Amniotic epithelial cell (primary cell): ENCODE measurements at regions not wholly inside any gene's neighbourhood (a gene's known extent, or its start where the extent isn't known, plus 50 kb on each side); places are given as distances from the start of the nearest gene placed in this dataset.
"Not testable (repeated sequence)": the region's sequence is repeated elsewhere in the genome, so short reads cannot be mapped to it uniquely, and the experiment has no call there.

Experiments
- DNase-seq: peaks from one replicate; pipeline ENCODE4 v3.0.0-alpha.2; 2010; ENCODE audit warnings: low read depth

DNA sequence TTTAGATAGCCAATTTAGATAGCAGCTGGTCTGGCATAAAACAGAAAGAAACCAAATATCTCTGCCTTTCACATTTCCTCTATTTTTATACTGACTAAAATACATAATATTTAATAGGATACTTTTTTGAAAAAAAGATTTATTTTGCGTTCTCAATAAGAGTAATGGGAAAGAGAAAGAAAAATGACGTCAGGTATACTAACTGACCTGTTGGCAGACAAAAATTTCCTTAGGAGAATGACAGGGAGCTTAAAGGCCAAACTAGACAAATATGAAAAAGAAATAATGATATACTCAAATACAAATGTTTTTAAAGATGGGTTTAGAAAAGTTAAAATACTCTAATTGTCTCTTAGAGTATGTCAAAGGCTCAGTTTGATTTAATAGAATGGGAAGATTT lies 309.4 kb upstream of the ADGRL3 start:
- no peak for DNase-seq

DNA sequence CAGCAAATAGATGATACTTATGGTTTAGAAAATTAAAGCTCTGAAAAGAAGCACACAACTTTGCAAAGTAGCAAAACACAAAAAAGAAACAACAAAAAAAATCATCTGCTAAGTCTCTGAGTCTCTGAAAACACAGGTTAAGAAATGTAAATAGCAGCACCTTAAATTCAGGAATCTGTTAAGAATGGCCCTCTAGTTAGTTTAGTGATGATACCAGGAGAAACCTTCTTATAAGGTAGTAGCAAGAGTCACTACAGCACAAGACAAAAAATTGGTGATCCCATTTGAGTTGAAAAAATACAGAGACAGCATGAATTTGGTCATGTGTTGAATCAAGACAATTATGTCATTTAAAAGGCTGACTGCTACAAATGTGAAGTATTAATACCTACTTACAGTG lies 308.2 kb upstream of the ADGRL3 start:
- DNase-seq = no peak

DNA sequence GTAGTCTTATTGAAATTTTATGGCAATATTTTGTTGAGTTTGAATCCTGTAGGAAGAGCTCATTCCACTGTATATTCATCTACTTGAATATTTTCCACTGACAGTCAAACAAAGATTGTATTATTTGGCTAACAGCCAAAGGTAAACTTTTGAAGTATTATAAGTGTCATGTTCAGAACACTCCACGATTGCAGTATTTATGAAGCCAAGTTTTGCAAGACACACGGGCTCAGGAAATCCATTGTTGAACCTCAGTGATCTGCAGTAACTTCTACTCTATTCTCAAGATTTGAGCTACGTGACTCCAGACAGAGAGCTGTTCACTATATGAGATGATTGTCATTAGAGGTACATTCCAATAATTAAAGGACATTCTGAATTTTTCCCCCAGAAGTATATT lies 302.7 kb upstream of the ADGRL3 start:
- DNase-seq = no peak

DNA sequence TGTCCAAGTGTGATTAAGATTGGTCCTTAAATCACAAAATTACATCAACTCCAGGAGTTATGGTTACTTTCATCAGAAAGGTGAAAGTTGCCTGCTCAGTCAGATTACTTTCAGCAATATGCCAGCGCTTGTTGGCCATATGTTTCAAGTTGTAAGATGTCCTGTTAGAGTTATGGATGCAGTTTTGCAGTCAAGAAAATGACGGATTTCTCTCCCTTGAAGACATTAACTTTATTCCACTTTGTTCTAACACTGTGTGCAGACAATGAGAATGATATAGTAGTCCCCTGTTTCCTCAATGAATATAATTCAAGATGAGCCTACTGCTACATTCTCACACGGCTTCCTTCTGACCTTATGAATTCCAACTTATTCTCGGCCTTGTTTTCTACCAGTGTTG lies 295.0 kb upstream of the ADGRL3 start:
- no peak for DNase-seq

DNA sequence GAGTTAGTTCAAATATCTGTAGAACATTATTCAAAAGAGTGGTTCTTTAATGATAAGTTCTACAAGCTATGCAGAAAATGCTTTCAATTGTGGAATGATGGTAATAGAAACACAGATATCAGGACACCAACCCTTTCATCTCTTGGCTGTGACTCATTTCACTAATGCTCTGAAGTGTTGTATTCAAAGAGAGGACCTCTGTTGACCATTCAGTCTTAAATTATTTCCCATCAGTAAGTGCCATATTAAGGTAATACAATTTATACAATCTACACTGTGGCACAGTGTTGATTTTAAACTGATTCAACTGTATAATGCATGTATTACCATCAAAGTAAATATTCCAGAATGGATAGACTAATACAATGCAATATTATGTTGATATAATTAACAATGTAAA lies 289.0 kb upstream of the ADGRL3 start:
- DNase-seq = no peak

DNA sequence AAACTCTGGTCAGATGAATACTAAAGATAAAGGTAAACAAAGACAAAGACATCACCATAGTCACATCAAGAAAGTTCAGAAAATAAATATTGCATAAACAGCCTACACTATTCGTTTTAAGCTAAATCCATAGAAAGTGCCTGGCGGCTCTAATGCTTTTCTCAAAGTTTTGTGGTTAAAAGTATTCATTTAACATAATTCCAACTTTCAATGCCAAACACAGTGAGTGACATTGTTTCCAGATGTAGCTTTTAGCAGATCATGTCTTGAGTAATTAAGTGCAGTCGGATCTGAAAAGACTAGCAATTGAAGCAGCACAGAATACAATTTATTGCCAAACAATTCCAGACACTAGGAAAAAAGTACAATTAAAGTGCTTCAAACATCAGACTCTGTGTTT lies 287.1 kb upstream of the ADGRL3 start:
- no peak for DNase-seq

DNA sequence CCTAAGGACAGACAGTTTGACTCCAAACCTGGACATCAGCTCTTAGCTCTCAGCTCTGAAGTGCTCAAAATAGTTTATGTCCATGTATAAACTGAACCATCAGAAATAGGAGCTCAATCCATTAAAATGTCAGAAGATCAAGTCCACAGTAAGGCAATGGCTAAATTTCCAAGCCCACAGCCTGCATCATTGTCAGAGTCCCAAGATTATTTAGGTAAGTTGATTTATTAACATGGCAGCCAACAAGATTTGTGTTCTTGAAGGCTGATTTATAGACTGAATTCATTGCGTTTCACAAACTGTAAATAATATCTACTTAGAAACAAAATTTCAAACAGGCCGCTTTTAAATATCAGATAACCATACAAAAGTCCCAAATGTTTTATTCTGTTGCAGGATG lies 286.5 kb upstream of the ADGRL3 start:
- no peak for DNase-seq

DNA sequence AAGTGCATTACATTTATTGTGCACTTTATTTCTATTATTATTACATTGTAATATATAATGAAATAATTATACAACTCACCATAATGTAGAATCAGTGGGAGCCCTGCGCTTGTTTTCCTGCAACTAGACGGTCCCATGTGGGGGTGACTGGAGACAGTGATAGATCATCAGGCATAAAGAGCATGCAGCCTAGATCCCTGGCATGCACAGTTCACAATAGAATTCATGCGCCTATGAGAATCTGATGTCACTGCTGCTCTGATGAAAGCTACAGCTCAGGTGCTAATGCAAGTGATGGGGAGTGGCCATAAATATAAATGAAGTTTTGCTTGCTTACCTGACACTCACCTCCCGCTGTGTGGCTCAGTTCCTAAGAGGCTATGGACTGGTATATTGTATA lies 278.4 kb upstream of the ADGRL3 start:
- not testable (repeated sequence) for DNase-seq

DNA sequence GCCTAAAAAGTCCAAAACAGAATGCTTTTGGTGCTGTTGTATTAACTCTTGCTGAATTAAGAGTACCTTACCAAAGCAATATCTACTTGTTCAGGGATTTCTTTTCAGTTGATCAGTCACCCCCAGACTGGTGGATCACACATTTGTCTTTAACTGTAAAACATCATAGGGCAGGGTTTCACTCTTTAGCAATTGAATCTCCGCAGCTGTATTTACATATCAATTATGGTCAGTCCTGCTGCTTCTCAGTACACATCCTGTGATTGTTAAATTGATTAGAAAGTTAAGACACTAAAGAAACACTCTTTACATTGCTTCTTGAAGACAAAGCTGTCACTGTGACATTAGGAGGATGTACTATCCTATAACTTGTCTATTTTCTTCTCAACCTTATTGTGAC lies 277.1 kb upstream of the ADGRL3 start:
- DNase-seq = no peak

DNA sequence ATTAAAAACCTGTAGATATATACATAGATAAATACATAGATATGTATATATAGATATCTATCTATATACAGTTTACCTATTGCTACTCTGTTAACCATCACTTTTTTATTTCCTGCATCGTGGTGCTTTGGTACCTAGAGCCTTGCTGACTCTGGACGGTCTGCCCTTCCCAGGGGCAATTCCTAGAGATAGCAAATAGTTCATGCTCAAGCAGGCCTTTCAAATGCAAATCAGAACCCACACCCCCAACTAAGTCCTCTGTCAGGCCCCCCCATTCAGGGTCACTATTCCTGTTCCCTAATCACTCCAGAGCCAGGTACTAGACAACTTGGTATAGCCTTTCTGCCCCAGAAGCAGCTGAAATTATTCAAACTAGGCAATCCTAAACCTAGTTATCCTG lies 273.5 kb upstream of the ADGRL3 start:
- no peak for DNase-seq

DNA sequence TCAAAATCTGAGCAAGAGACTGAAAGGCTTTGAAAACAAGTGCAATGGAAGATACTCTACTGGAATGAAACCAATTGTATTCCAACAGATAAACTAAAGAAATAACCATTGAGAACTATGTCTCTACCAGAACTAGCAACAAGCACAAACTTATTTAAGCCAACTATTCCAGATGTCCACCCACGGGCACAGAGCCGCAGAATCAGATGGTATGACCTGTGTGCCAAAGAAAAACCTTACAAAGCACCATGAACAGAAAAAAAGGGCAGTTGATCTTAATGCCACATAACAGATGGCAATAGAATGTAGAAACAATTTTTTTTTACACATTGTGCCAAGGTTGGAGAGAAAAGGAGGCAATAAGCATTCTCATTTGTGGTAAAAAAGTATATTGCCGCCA lies 269.3 kb upstream of the ADGRL3 start:
- no peak for DNase-seq

DNA sequence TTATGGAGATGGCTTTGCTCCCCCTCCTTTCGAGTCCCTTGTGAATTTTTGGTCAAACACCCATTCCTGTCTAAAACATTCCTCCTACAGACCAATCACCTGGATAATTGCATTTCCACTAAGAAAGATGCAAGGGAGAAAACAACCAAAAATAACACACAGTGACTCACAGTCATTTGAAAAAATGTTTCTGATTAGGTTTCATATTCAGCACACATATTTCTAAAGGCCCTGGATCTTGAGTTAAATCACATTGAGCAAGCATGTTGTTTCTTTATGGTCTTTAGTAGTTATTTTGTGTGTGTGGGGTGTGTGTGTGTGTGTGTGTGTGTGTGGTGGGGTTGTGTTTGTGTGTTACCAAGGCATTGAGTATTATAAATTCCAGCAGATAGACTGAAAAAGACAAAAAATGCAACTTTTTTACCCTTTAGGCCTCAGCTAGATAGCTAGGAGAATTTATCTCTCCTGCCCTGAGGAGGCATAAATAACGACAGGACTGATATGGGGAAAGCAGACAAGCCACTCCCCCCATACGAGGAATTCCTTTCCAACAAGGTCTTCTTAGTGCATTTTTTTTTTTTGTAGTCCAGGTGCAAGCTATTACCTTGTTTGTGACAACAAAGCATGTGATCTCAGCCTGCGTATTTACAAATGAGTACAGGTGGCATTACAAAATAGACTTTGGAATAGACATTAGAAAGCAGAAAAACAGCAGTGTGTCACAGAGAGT lies 265.4 kb upstream of the ADGRL3 start:
- DNase-seq = peak; percentile 63

DNA sequence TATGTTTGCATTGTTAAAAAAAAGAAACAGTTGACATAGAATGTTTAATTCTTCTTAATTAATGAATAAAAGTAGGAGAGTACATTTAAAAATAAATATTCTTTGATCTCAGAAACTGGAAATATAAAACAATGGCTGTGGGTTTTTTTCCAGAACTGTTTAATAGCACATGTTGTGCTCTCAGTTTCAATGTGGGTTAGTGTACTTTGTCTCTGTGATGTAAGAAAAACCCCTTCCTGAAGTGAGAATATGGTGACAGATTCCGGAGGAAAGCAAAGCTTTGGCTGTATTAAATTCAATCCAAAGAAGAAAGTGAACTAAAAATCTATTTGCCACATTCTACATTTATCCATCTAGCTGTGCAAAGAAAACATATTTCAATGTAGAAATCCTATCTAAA lies 261.9 kb upstream of the ADGRL3 start:
- DNase-seq = no peak

DNA sequence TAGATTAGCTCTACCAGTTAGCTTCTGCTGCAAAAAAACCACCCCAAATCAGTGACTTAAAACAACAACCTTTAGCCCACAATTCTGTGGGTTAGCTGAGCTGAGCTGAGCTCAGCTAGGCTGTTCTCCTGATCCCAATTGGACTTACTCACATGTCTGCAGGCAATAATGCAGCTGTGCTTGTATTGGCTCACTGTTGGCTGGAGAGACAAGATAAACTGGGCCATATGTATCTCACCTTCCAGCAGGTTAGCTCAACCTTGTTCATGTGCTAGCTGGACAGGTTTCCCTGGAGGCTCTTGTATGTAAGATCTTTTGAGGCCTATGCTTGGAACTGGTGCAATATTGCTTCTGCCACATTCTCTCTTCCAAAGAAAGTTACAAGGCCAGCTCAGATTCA lies 261.5 kb upstream of the ADGRL3 start:
- no peak for DNase-seq

DNA sequence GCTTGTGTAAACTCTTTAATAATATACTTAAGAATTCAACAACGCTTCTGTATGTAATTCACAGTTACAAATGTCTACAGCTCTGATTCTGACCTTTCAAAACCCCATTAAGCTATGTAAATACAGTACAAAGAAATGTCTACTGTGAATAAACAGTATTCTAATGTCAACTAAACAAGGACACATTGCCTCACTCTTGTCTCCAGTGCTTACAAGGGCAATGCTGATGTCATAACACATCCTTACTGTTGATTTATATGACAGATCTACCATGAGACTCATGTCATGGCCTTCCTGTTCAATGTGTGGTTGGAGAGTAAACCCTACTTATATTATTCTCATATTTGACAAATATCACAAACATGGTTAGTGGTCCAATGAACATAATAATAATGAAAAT lies 256.1 kb upstream of the ADGRL3 start:
- DNase-seq = no peak

DNA sequence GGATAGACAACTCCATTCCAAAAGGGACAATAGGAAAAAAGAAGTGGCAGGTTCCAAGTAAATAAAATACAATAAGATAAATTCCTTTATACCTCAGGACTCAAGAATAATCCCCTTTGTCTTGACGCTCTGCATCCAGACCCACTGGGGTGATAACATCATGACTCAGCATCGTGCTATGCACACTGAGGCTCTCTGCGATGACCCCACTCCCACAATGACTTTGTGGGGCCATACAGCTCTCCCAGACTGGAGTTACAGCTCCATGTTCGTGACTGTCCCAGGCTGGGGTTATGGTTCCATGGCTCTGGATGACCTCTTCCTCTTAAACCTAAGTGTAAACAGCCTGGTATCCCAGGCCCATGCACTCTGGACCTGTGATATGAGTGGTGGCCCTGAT lies 254.5 kb upstream of the ADGRL3 start:
- peak; percentile 19 for DNase-seq

DNA sequence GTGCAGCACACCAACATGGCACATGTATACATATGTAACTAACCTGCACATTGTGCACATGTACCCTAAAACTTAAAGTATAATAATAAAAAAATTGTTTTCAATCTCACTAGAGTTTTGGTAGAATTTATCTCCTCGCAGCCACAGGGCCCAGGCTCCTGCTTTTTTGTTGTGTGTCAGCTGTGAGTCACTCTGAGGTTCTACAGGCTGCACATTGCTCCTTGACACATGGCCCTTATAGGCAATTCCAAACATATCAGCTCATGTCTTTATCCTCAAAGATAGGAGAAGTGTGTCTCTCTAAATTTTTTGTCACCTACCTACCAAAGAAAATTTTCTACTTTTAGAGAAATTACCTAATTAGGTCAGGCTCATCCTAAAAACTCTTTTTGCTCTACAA lies 252.1 kb upstream of the ADGRL3 start:
- peak; percentile 22 for DNase-seq

DNA sequence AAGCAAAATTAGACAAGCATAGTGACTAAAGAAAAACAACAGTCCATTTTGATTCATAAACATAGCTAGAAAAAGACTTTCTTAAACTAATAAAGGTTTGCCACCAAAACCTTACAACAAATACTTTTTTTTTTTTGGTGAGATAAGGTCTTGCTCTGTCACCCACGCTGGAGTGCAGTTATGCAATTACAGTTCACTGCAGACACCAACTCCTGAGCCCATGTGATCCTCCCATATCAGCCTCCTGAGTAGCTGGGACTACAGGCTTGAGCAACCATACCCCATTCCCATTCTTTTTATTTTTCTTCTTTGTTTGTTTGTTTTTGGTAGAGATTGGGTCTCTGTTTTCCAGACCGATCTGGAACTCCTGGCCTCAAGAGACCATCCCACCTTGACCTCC lies 247.2 kb upstream of the ADGRL3 start:
- peak; percentile 13 for DNase-seq

DNA sequence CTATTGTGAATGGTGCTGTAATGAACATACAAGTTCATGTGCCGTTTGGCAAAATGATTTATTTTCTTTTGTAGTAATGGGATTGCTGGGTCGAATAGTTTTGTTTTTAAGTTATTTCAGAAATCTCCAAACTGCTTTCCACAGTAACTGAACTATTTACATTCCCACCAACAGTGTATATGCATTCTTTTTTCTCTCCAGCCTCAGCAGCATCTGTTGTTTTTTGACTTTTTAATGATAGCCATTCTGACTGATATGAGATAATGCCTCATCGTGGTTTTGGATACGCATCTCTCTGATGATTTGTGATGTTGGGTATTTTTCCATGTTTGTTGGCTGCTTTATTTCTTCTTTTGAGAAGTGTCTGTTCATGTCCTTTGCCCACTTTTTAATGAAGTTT lies 246.3 kb upstream of the ADGRL3 start:
- DNase-seq = no peak

DNA sequence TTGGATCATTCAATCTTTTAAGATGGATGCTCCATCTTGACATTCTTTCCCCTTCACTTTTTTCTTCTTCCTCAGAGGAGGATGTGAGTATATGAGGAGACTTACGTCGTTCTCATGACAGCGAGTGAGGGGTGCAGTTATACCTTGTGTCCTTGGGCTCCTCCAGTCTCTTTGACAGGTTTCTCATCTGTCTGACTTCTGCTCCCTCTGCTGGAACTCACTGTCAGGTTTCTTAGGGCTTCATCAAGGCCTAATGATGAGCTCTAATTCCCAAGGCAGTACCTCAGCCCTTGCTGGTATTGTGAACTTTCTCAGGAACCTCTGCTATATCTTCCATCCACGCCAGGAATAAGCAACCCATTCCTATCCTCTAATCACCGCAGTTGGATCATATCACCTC lies 237.8 kb upstream of the ADGRL3 start:
- DNase-seq = no peak

DNA sequence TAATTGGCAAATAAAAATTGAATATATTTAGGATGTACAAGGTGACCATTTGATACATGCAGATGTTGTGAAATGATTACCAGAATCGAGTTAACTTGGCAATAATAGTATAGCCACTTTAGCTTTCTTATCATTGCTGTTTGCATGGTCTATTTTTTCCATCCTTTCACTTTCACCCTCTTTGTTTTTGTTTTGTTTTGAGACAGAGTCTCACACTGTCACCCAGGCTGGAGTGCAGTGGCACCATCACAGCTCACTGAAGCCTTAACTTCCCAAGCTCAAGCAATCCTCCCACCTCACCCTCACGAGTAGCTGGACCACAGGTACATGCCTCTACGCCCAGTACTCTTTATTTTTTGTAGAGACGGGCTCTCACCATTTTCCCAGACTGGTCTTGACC lies 218.6 kb upstream of the ADGRL3 start:
- no peak for DNase-seq

DNA sequence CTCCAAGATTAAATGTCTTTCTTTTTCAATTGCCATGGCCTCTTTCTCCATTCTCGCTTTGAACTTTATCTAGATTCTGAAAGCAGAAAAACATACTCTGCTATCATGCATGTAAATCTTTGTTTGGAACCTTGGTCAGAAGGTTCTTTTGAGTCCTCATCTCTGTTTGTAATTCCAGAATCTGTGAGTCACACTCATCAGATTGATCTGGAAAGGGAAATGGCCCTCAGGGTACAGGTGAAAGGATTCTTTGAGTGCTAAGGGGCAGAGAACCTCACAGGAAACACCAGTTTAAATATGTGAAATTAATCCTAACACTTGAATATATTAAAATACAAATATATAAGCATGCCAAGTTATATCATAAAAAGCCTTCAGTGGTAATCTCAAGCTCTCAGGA lies 211.0 kb upstream of the ADGRL3 start:
- no peak for DNase-seq

DNA sequence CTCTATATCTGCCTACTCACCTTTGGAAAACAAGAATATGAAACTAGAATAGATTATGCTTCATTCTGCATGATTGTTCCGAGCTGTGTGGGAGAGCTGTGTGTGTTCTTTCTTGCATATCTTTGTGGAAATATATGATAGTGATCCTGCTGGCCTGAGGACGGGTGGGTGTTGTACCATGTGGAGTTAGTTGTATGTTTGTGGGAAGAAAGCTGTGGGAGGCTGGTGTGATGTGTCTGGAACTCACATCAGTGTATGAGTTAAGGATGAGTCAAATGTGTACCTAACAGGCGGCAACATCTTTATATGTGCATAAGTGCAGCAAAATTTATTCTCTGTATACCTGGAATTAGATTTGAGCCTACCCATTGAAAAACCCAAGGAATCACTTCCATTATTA lies 208.1 kb upstream of the ADGRL3 start:
- DNase-seq = peak; percentile 90

DNA sequence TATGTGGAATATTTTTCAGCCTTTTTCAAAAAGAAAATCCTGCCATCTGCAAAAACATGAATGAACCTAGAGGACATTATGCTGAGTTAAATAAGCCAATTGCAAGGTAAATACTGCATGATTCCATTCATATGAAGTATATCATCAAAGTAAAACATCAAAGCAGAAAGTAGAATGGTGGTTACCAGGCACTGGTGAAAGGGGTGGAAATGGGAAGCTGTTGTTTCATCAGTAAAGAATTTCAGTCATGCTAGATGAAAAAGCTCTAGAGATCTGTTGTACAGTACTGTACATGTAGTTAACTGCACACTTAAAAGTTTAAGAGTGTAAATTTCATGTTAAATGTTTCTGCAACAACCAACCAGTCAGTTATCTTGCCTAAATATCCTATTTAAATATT lies 196.8 kb upstream of the ADGRL3 start:
- peak; percentile 3 for DNase-seq

DNA sequence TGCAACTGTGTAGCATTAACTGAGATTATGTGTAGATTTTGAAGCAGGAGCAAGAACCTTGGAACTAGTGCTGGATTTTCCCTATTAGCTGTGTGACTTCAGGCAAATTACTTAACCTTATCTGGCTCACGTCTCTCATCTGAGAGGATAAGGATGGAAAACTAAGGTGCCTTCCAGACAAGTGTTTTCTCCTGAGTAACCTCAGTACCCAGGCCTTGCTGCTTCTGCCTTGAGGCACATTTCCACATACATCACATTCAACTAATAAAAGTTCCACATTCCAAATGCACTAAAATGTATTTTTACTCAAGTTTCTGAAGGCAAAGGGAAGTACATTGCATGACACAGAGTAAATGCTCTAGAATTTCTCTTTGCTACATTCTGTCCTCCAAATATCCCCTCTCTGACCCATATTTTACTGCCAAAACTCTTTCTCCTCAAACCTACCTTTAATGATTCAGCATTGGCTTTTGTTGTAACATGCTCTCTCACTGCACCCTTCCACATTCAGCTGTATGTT lies 195.4 kb upstream of the ADGRL3 start:
- DNase-seq = no peak
